Coronary artery (tissue), 2 donors: ENCODE measurements at regions not wholly inside any gene's neighbourhood (a gene's known extent, or its start where the extent isn't known, plus 50 kb on each side); places are given as distances from the start of the nearest gene placed in this dataset.
A peak's percentile ranks its signal among the peaks of the same experiment; 100 is the strongest.

Experiments used
- DNase-seq: peaks from one replicate; pipeline ENCODE4 v3.0.0-alpha.2; 2017; ENCODE audit warnings: low spot score
- H3K27ac ChIP-seq, 2 donors: fragments of 200-600 bp; sonication (generic); one replicate each; pipeline ENCODE4 v1.5.1; 2016 to 2019
- H3K4me3 ChIP-seq: fragments of 200-600 bp; sonication (generic); 2 replicates; pipeline ENCODE4 v1.5.1; 2016; ENCODE audit warnings: mild to moderate bottlenecking, moderate library complexity
- CTCF ChIP-seq: fragments of 200-600 bp; sonication (generic); IDR thresholded peaks from one replicate; pipeline ENCODE4 v1.5.1; 2019; ENCODE audit warnings: antibody characterized with exemption

- no peak for TF ChIP-seq CTCF
- Histone ChIP-seq H3K4me3 (no peak overlapping the region), H3K27ac (no peak overlapping the region)
- no peak for DNase-seq
Observed at GRCh38 chr9:95777136-95777535, 98.4 kb upstream of the ERCC6L2 start.

GRCh38 chr9:95776176-95776575 is 99.3 kb upstream of the ERCC6L2 start:
- no peak for DNase-seq
- Histone ChIP-seq H3K4me3 (no peak overlapping the region), H3K27ac (no peak overlapping the region)
- TF ChIP-seq CTCF, result no peak

- no peak for DNase-seq
- Histone ChIP-seq H3K4me3 (no peak overlapping the region), H3K27ac (no peak overlapping the region)
- TF ChIP-seq CTCF, result no peak
Observed at GRCh38 chr9:95775191-95775590, 100.3 kb upstream of the ERCC6L2 start.

GRCh38 chr9:95773053-95773418 is 102.5 kb upstream of the ERCC6L2 start:
- peak overlapping the region; percentile 47 to 82 for H3K27ac ChIP-seq
- no peak for TF ChIP-seq CTCF
- H3K4me3 ChIP-seq, result peak overlapping the region; percentile 2
- no peak for DNase-seq

- no peak for DNase-seq
- no peak for TF ChIP-seq CTCF
- Histone ChIP-seq H3K4me3 (peak overlapping the region; percentile 2), H3K27ac (peak overlapping the region; percentile 47 to 82)
Observed at GRCh38 chr9:95772320-95773052, 103.0 kb upstream of the ERCC6L2 start.

GRCh38 chr9:95771556-95772246 is 103.8 kb upstream of the ERCC6L2 start:
- no peak for TF ChIP-seq CTCF
- Histone ChIP-seq H3K27ac (peak overlapping the region in 1 of 2 donors; percentile 82), H3K4me3 (peak overlapping the region; percentile 16)
- DNase-seq, result no peak

GRCh38 chr9:95770653-95771131 is 104.8 kb upstream of the ERCC6L2 start:
- TF ChIP-seq CTCF, result no peak
- no peak for DNase-seq
- Histone ChIP-seq H3K4me3 (no peak overlapping the region), H3K27ac (no peak overlapping the region)
